Ishikawa (cell line): ENCODE measurements at regions not wholly inside any gene's neighbourhood (a gene's known extent, or its start where the extent isn't known, plus 50 kb on each side); places are given as distances from the start of the nearest gene placed in this dataset.

Experiments
- CEBPB ChIP-seq: IDR thresholded peaks from 2 replicates; pipeline ENCODE4 v1.6.1; 2012
- CREB1 ChIP-seq: IDR thresholded peaks from 2 replicates; pipeline ENCODE4 v1.6.1; 2012; ENCODE audit warnings: low read depth
- EGR1 ChIP-seq: IDR thresholded peaks from 2 replicates; pipeline ENCODE4 v1.6.1; 2012
- EP300 ChIP-seq: IDR thresholded peaks from 2 replicates; pipeline ENCODE4 v1.6.1; 2012; ENCODE audit warnings: borderline replicate concordance
- FOXM1 ChIP-seq: IDR thresholded peaks from 2 replicates; pipeline ENCODE4 v1.6.1; 2012; ENCODE audit warnings: low read depth, borderline replicate concordance
- NFIC ChIP-seq: IDR thresholded peaks from 2 replicates; pipeline ENCODE4 v1.6.1; 2012
- RAD21 ChIP-seq: IDR thresholded peaks from 2 replicates; pipeline ENCODE4 v1.6.1; 2012; ENCODE audit warnings: low read depth
- REST ChIP-seq: IDR thresholded peaks from 2 replicates; pipeline ENCODE4 v1.6.1; 2012; ENCODE audit warnings: low read depth, mild to moderate bottlenecking
- TAF1 ChIP-seq: IDR thresholded peaks from 2 replicates; pipeline ENCODE4 v1.6.1; 2012; ENCODE audit warnings: low read depth, mild to moderate bottlenecking
- USF1 ChIP-seq: IDR thresholded peaks from 2 replicates; pipeline ENCODE4 v1.6.1; 2012
- YY1 ChIP-seq: IDR thresholded peaks from 2 replicates; pipeline ENCODE4 v1.6.1; 2012; ENCODE audit warnings: low read depth

- TF ChIP-seq YY1, result no peak
- no peak for TF ChIP-seq FOXM1
- no peak for TF ChIP-seq NFIC
- no peak for TF ChIP-seq REST
- TF ChIP-seq CEBPB, result no peak
- TF ChIP-seq USF1, result no peak
- TF ChIP-seq RAD21, result no peak
- no peak for TF ChIP-seq CREB1
- TF ChIP-seq EP300, result no peak
- no peak for TF ChIP-seq TAF1
- TF ChIP-seq EGR1, result no peak
These were observed 103.4 kb downstream of the ETAA1 start for GRCh38 chr2:67500541-67500940.
